ENCODE measurements at regions not wholly inside any gene's neighbourhood (a gene's known extent, or its start where the extent isn't known, plus 50 kb on each side); places are given as distances from the start of the nearest gene placed in this dataset.
"Not testable (repeated sequence)": the region's sequence is repeated elsewhere in the genome, so short reads cannot be mapped to it uniquely, and the experiment has no call there.

GRCh38 chr11:21933095-21933494 lies 259.8 kb upstream of the ANO5 start:
- DNase-seq, result no peak

- DNase-seq, result no peak
These were observed 248.3 kb upstream of the ANO5 start for GRCh38 chr11:21944577-21944976.

GRCh38 chr11:21948876-21949275 lies 244.0 kb upstream of the ANO5 start:
- DNase-seq, result no peak

GRCh38 chr11:21949763-21950413 lies 243.0 kb upstream of the ANO5 start:
- DNase-seq, result no peak

GRCh38 chr11:21963013-21963412 lies 229.9 kb upstream of the ANO5 start:
- no peak for DNase-seq

GRCh38 chr11:21965221-21965620 lies 227.7 kb upstream of the ANO5 start:
- DNase-seq, result no peak

GRCh38 chr11:21968702-21969101 lies 224.2 kb upstream of the ANO5 start:
- DNase-seq, result no peak

GRCh38 chr11:21969841-21970240 lies 223.0 kb upstream of the ANO5 start:
- no peak for DNase-seq

- no peak for DNase-seq
These were observed 217.6 kb upstream of the ANO5 start for GRCh38 chr11:21975242-21975641.

GRCh38 chr11:21976210-21976609 lies 216.7 kb upstream of the ANO5 start:
- DNase-seq, result no peak

- DNase-seq, result no peak
These were observed 209.5 kb upstream of the ANO5 start for GRCh38 chr11:21983431-21983830.

GRCh38 chr11:21986361-21986760 lies 206.5 kb upstream of the ANO5 start:
- no peak for DNase-seq

GRCh38 chr11:21987261-21987660 lies 205.6 kb upstream of the ANO5 start:
- no peak for DNase-seq

- DNase-seq, result no peak
These were observed 204.4 kb upstream of the ANO5 start for GRCh38 chr11:21988477-21988876.

- DNase-seq, result not testable (repeated sequence)
These were observed 191.1 kb upstream of the ANO5 start for GRCh38 chr11:22001803-22002202.

- no peak for DNase-seq
These were observed 186.0 kb upstream of the ANO5 start for GRCh38 chr11:22006901-22007300.

GRCh38 chr11:22031791-22032190 lies 161.1 kb upstream of the ANO5 start:
- no peak for DNase-seq

GRCh38 chr11:22037505-22037904 lies 155.4 kb upstream of the ANO5 start:
- DNase-seq, result no peak

- no peak for DNase-seq
These were observed 151.8 kb upstream of the ANO5 start for GRCh38 chr11:22041039-22041438.

GRCh38 chr11:22042081-22042480 lies 150.8 kb upstream of the ANO5 start:
- DNase-seq, result no peak

GRCh38 chr11:22044126-22044525 lies 148.8 kb upstream of the ANO5 start:
- DNase-seq, result no peak

GRCh38 chr11:22049276-22049675 lies 143.6 kb upstream of the ANO5 start:
- DNase-seq, result no peak

GRCh38 chr11:22065472-22065871 lies 127.4 kb upstream of the ANO5 start:
- DNase-seq, result no peak

- no peak for DNase-seq
These were observed 123.0 kb upstream of the ANO5 start for GRCh38 chr11:22069844-22070243.

- DNase-seq, result no peak
These were observed 116.5 kb upstream of the ANO5 start for GRCh38 chr11:22076271-22076930.

Data from SHP77 treated with DMSO at 0.1 percent for 48 hours (cell line).